AG04449 (cell line): ENCODE measurements at regions not wholly inside any gene's neighbourhood (a gene's known extent, or its start where the extent isn't known, plus 50 kb on each side); places are given as distances from the start of the nearest gene placed in this dataset.
"Not testable (repeated sequence)": the region's sequence is repeated elsewhere in the genome, so short reads cannot be mapped to it uniquely, and the experiment has no call there.

Source experiments
- CTCF ChIA-PET: fragments of 350-600 bp; formaldehyde crosslinking; extraction: SDS; loops from one replicate; lab custom pipeline; 2021; ENCODE audit warnings: antibody characterized with exemption; lab: Yijun Ruan, JAX
- POLR2A ChIA-PET: fragments of 400-600, 350-600 bp; formaldehyde crosslinking; extraction: SDS; loops from one replicate; lab custom pipeline; 2020; ENCODE audit warnings: antibody characterized with exemption, inconsistent platforms; lab: Yijun Ruan, JAX
- DNase-seq: peaks from one replicate; pipeline ENCODE4 v3.0.0-alpha.2; 2010; ENCODE audit warnings: low read depth, low spot score
- H3K4me3 ChIP-seq: 2 replicates; pipeline ENCODE4 v1.5.1; 2011; ENCODE audit warnings: low read depth, mild to moderate bottlenecking, control low read depth, low read length
- TF ChIP-seq, protein P1 (sequence below): IDR thresholded peaks from one replicate; pipeline ENCODE4 v1.5.1; 2011; ENCODE audit warnings: mild to moderate bottlenecking, moderate library complexity, low read length, control low read depth, inconsistent platforms; ENCODE audit not compliant: insufficient read depth; ENCODE audit errors: missing control alignments

GRCh38 chr6:48552905-48553304 is 441.9 kb upstream of the PTCHD4 start:
- H3K4me3 ChIP-seq: no peak overlapping the region
- no peak for DNase-seq
- ChIA-PET POLR2A (no interaction called here), CTCF (no interaction called here)
- TF ChIP-seq, protein P1, sequence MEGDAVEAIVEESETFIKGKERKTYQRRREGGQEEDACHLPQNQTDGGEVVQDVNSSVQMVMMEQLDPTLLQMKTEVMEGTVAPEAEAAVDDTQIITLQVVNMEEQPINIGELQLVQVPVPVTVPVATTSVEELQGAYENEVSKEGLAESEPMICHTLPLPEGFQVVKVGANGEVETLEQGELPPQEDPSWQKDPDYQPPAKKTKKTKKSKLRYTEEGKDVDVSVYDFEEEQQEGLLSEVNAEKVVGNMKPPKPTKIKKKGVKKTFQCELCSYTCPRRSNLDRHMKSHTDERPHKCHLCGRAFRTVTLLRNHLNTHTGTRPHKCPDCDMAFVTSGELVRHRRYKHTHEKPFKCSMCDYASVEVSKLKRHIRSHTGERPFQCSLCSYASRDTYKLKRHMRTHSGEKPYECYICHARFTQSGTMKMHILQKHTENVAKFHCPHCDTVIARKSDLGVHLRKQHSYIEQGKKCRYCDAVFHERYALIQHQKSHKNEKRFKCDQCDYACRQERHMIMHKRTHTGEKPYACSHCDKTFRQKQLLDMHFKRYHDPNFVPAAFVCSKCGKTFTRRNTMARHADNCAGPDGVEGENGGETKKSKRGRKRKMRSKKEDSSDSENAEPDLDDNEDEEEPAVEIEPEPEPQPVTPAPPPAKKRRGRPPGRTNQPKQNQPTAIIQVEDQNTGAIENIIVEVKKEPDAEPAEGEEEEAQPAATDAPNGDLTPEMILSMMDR: no peak

DNA sequence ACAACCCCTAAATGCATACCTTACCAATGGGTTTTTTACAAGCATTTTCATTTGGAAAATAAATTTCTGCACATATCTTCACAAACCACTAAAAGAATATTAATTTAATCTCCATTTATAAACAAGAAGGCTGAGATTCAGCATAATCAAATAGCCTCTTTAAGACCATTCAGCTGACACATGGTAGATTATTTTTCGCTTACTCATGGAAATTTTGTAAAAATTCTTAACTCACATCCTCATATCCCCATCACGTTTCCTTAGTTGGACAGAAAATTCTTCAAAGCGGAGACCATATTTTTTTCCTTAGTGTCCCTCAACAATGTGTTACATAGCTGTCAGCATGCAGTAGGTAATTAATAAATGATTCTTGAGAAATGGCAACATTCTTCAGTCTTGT is 439.6 kb upstream of the PTCHD4 start:
- CTCF ChIA-PET: no interaction called here
- TF ChIP-seq, protein P1: no peak
- POLR2A ChIA-PET: no interaction called here
- DNase-seq: no peak
- no peak overlapping the region for H3K4me3 ChIP-seq

- no peak for DNase-seq
- no peak overlapping the region for H3K4me3 ChIP-seq
- ChIA-PET POLR2A (no interaction called here), CTCF (no interaction called here)
- TF ChIP-seq, protein P1: no peak
These were observed 431.2 kb upstream of the PTCHD4 start for GRCh38 chr6:48542191-48542590.

DNA sequence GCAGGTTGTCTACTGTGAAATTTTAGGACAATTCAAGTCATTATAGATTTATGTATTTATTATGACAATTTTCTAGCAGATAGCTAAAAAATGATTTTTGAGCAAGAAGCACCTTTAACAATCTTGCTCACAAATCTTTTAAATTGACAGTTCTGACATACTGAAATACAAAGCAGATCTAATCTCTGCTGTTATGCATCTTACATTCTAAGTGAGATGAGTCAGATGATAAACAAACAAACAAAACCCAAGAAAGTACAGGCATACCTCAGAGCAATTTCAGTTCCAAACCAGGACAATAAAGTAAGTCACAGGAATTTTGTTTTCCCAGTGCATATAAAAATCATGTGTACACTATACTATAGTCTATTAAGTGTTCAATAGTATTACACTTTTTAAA is 430.7 kb upstream of the PTCHD4 start:
- H3K4me3 ChIP-seq: no peak overlapping the region
- CTCF ChIA-PET: no interaction called here
- POLR2A ChIA-PET: no interaction called here
- DNase-seq: no peak
- TF ChIP-seq, protein P1: no peak

DNA sequence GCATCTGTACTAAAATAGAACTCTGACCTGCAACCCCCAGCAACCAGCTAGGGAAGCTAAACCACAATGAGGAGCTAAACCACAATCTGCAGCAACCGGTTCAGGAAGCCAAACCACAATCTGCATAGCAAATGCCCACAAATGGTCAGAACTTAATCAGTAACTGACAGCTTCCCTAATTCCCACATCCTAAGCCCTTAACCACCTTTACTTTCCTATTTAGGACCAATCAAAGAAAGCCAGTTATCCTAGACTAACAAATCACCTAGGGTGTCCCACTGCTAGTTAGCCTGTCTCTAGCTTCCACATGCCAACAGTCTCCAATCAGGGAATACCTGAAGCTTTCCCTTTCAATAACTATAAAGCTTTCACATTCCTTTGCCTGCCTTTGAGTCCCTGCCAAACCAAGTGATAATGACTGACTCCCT is 424.6 kb upstream of the PTCHD4 start:
- ChIA-PET POLR2A (no interaction called here), CTCF (no interaction called here)
- H3K4me3 ChIP-seq: no peak overlapping the region
- TF ChIP-seq, protein P1: no peak
- DNase-seq: no peak

DNA sequence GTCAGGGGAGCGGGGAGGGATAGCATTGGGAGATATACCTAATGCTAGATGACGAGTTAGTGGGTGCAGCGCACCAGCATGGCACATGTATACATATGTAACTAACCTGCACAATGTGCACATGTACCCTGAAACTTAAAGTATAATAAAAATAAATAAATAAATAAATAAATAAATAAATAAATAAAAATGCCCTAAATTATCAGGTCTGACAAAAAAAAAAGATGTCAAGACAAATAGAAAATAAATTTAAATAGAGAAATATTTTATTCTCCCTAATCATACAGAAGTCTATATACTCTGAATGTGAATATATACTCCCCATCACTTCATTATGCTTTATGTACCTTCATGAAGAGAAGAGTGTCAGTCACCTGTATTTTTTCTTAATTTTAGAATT is 420.0 kb upstream of the PTCHD4 start:
- CTCF ChIA-PET: interaction anchor here (0.7 kb wide), 1 partner anchor 1361 kb away, joined by 3 read pairs; no protein-coding TSS in a partner anchor
- DNase-seq, POLR2A ChIA-PET, H3K4me3 ChIP-seq: not testable (repeated sequence)

- TF ChIP-seq, protein P1: no peak
- ChIA-PET POLR2A (no interaction called here), CTCF (no interaction called here)
- no peak for DNase-seq
- no peak overlapping the region for H3K4me3 ChIP-seq
These were observed 414.9 kb upstream of the PTCHD4 start for GRCh38 chr6:48525849-48526248.
